GM06990 (cell line): ENCODE measurements at regions not wholly inside any gene's neighbourhood (a gene's known extent, or its start where the extent isn't known, plus 50 kb on each side); places are given as distances from the start of the nearest gene placed in this dataset.

ENCODE experiments used
- DNase-seq: peaks from one replicate; pipeline ENCODE4 v3.0.0-alpha.2; 2011; ENCODE audit not compliant: insufficient read length; ENCODE audit errors: extremely low read depth
- H3K27me3 ChIP-seq: replicated peaks from 2 replicates; pipeline ENCODE4 v1.6.0; 2011; ENCODE audit warnings: low read length; ENCODE audit not compliant: control insufficient read depth, insufficient read depth
- H3K36me3 ChIP-seq: 2 replicates; pipeline ENCODE4 v1.5.1; 2011; ENCODE audit warnings: low read length; ENCODE audit not compliant: control insufficient read depth, insufficient read depth
- H3K4me3 ChIP-seq: replicated peaks from 2 replicates; pipeline ENCODE4 v1.5.1; 2011; ENCODE audit warnings: low read depth, mild to moderate bottlenecking, control low read depth, low read length
- CTCF ChIP-seq: IDR thresholded peaks from 2 replicates; pipeline ENCODE4 v1.5.1; 2011; ENCODE audit warnings: low read length, control low read depth, mild to moderate bottlenecking, inconsistent platforms; ENCODE audit not compliant: insufficient read depth, poor library complexity, severe bottlenecking

GRCh38 chr7:130875901-130876300 lies 141.9 kb upstream of the KLF14 start:
- H3K36me3 ChIP-seq = peaks cover 28% of the 10 kb centered on the region
- DNase-seq = no peak
- no peak for TF ChIP-seq CTCF
- H3K27me3 ChIP-seq = no peaks in the 10 kb centered on the region
- no peak overlapping the region for H3K4me3 ChIP-seq

GRCh38 chr7:130877236-130877990 lies 143.4 kb upstream of the KLF14 start:
- peaks cover 37% of the 10 kb centered on the region for H3K36me3 ChIP-seq
- no peak for TF ChIP-seq CTCF
- H3K4me3 ChIP-seq = no peak overlapping the region
- DNase-seq = no peak
- no peaks in the 10 kb centered on the region for H3K27me3 ChIP-seq

GRCh38 chr7:130877991-130878305 lies 143.9 kb upstream of the KLF14 start:
- peaks cover 38% of the 10 kb centered on the region for H3K36me3 ChIP-seq
- no peak for DNase-seq
- no peak overlapping the region for H3K4me3 ChIP-seq
- TF ChIP-seq CTCF = no peak
- H3K27me3 ChIP-seq = no peaks in the 10 kb centered on the region

- Histone ChIP-seq H3K4me3 (no peak overlapping the region), H3K36me3 (peaks cover 39% of the 10 kb centered on the region), H3K27me3 (no peaks in the 10 kb centered on the region)
- no peak for DNase-seq
- no peak for TF ChIP-seq CTCF
Measured at GRCh38 chr7:130878785-130879184, 144.8 kb upstream of the KLF14 start.

GRCh38 chr7:130879191-130879590 lies 145.2 kb upstream of the KLF14 start:
- peaks cover 38% of the 10 kb centered on the region for H3K36me3 ChIP-seq
- no peaks in the 10 kb centered on the region for H3K27me3 ChIP-seq
- DNase-seq = no peak
- no peak for TF ChIP-seq CTCF
- H3K4me3 ChIP-seq = no peak overlapping the region

- Histone ChIP-seq H3K4me3 (no peak overlapping the region), H3K36me3 (peaks cover 42% of the 10 kb centered on the region), H3K27me3 (no peaks in the 10 kb centered on the region)
- DNase-seq = no peak
- TF ChIP-seq CTCF = no peak
Measured at GRCh38 chr7:130880668-130881067, 146.7 kb upstream of the KLF14 start.
